ENCODE measurements at regions not wholly inside any gene's neighbourhood (a gene's known extent, or its start where the extent isn't known, plus 50 kb on each side); places are given as distances from the start of the nearest gene placed in this dataset.
"Not testable (repeated sequence)": the region's sequence is repeated elsewhere in the genome, so short reads cannot be mapped to it uniquely, and the experiment has no call there.

GRCh38 chr18:14943967-14944636 is 196.1 kb downstream of the ANKRD30B start:
- no peak overlapping the region for H3K9ac ChIP-seq (ENCODE audit: low read length)
- no peak overlapping the region for H3K4me2 ChIP-seq (ENCODE audit: low read depth, low read length, poor library complexity, severe bottlenecking)
- H3K27me3 ChIP-seq (ENCODE audit: low read length): no peaks in the 10 kb centered on the region
- DNase-seq: no peak
- no peaks in the 10 kb centered on the region for H3K36me3 ChIP-seq (ENCODE audit: insufficient read depth, low read length)
- no peaks in the 10 kb centered on the region for H3K79me2 ChIP-seq (ENCODE audit: low read length)
- no peaks in the 10 kb centered on the region for H3K9me2 ChIP-seq (replicated peaks; ENCODE audit: insufficient read depth, low read length)
- no peaks in the 10 kb centered on the region for H3K9me3 ChIP-seq (ENCODE audit: low read length)
- H2AFZ ChIP-seq (ENCODE audit: low read length): no peak overlapping the region
- no peaks in the 10 kb centered on the region; the same call in 1 of the 2 replicates for H3K4me1 ChIP-seq (ENCODE audit: low read length)
- no peak overlapping the region for H3K4me3 ChIP-seq (ENCODE audit: low read length)
- no peaks in the 10 kb centered on the region for H4K20me1 ChIP-seq (ENCODE audit: insufficient read depth, low read depth, low read length)
- no peak overlapping the region for H3K27ac ChIP-seq (ENCODE audit: low read length)

- Histone ChIP-seq H3K36me3 (ENCODE audit: insufficient read depth, low read length) (no peaks in the 10 kb centered on the region), H3K9me2 (replicated peaks; ENCODE audit: insufficient read depth, low read length) (no peaks in the 10 kb centered on the region), H2AFZ (ENCODE audit: low read length) (no peak overlapping the region), H3K9ac (ENCODE audit: low read length) (no peak overlapping the region), H3K79me2 (ENCODE audit: low read length) (no peaks in the 10 kb centered on the region), H3K4me2 (ENCODE audit: low read depth, low read length, poor library complexity, severe bottlenecking) (no peak overlapping the region), H3K27ac (ENCODE audit: low read length) (no peak overlapping the region), H3K27me3 (ENCODE audit: low read length) (no peaks in the 10 kb centered on the region), H4K20me1 (ENCODE audit: insufficient read depth, low read depth, low read length) (no peaks in the 10 kb centered on the region), H3K9me3 (ENCODE audit: low read length) (no peaks in the 10 kb centered on the region), H3K4me3 (ENCODE audit: low read length) (no peak overlapping the region), H3K4me1 (ENCODE audit: low read length) (no peaks in the 10 kb centered on the region; the same call in 1 of the 2 replicates)
- no peak for DNase-seq
These were observed 196.9 kb downstream of the ANKRD30B start for GRCh38 chr18:14944838-14945237.

GRCh38 chr18:14945286-14945685 is 197.3 kb downstream of the ANKRD30B start:
- H3K4me1 ChIP-seq (ENCODE audit: low read length): no peaks in the 10 kb centered on the region; the same call in 1 of the 2 replicates
- no peak overlapping the region for H3K9ac ChIP-seq (ENCODE audit: low read length)
- H3K79me2 ChIP-seq (ENCODE audit: low read length): no peaks in the 10 kb centered on the region
- no peaks in the 10 kb centered on the region for H3K36me3 ChIP-seq (ENCODE audit: insufficient read depth, low read length)
- no peak overlapping the region for H2AFZ ChIP-seq (ENCODE audit: low read length)
- H3K27ac ChIP-seq (ENCODE audit: low read length): no peak overlapping the region
- no peak for DNase-seq
- no peaks in the 10 kb centered on the region for H4K20me1 ChIP-seq (ENCODE audit: insufficient read depth, low read depth, low read length)
- no peaks in the 10 kb centered on the region for H3K9me2 ChIP-seq (replicated peaks; ENCODE audit: insufficient read depth, low read length)
- H3K4me2 ChIP-seq (ENCODE audit: low read depth, low read length, poor library complexity, severe bottlenecking): no peak overlapping the region
- no peaks in the 10 kb centered on the region for H3K27me3 ChIP-seq (ENCODE audit: low read length)
- no peak overlapping the region for H3K4me3 ChIP-seq (ENCODE audit: low read length)
- H3K9me3 ChIP-seq (ENCODE audit: low read length): no peaks in the 10 kb centered on the region

GRCh38 chr18:14945984-14946383 is 198.0 kb downstream of the ANKRD30B start:
- no peak overlapping the region for H3K9ac ChIP-seq (ENCODE audit: low read length)
- no peaks in the 10 kb centered on the region for H3K27me3 ChIP-seq (ENCODE audit: low read length)
- no peak for DNase-seq
- no peak overlapping the region for H2AFZ ChIP-seq (ENCODE audit: low read length)
- no peaks in the 10 kb centered on the region for H3K36me3 ChIP-seq (ENCODE audit: insufficient read depth, low read length)
- H3K79me2 ChIP-seq (ENCODE audit: low read length): no peaks in the 10 kb centered on the region
- no peaks in the 10 kb centered on the region for H3K4me1 ChIP-seq (ENCODE audit: low read length)
- no peaks in the 10 kb centered on the region for H4K20me1 ChIP-seq (ENCODE audit: insufficient read depth, low read depth, low read length)
- H3K4me3 ChIP-seq (ENCODE audit: low read length): no peak overlapping the region
- H3K4me2 ChIP-seq (ENCODE audit: low read depth, low read length, poor library complexity, severe bottlenecking): no peak overlapping the region
- H3K9me2 ChIP-seq (replicated peaks; ENCODE audit: insufficient read depth, low read length): no peaks in the 10 kb centered on the region
- H3K27ac ChIP-seq (ENCODE audit: low read length): no peak overlapping the region
- no peaks in the 10 kb centered on the region for H3K9me3 ChIP-seq (ENCODE audit: low read length)

- H3K27ac ChIP-seq (ENCODE audit: low read length); H4K20me1 ChIP-seq (ENCODE audit: insufficient read depth, low read depth, low read length); H3K36me3 ChIP-seq (ENCODE audit: insufficient read depth, low read length); H3K4me2 ChIP-seq (ENCODE audit: low read depth, low read length, poor library complexity, severe bottlenecking); H3K9me2 ChIP-seq (replicated peaks; ENCODE audit: insufficient read depth, low read length); H2AFZ ChIP-seq (ENCODE audit: low read length); H3K27me3 ChIP-seq (ENCODE audit: low read length); H3K79me2 ChIP-seq (ENCODE audit: low read length); H3K4me1 ChIP-seq (ENCODE audit: low read length); H3K4me3 ChIP-seq (ENCODE audit: low read length); DNase-seq; H3K9me3 ChIP-seq (ENCODE audit: low read length); H3K9ac ChIP-seq (ENCODE audit: low read length): not testable (repeated sequence)
These were observed 198.9 kb downstream of the ANKRD30B start for GRCh38 chr18:14946741-14947470.

GRCh38 chr18:14947482-14948162 is 199.7 kb downstream of the ANKRD30B start:
- Histone ChIP-seq H3K27me3 (ENCODE audit: low read length) (no peaks in the 10 kb centered on the region), H3K9ac (ENCODE audit: low read length) (no peak overlapping the region), H3K4me2 (ENCODE audit: low read depth, low read length, poor library complexity, severe bottlenecking) (no peak overlapping the region), H3K4me3 (ENCODE audit: low read length) (no peak overlapping the region), H3K36me3 (ENCODE audit: insufficient read depth, low read length) (no peaks in the 10 kb centered on the region), H3K79me2 (ENCODE audit: low read length) (no peaks in the 10 kb centered on the region), H3K9me3 (ENCODE audit: low read length) (no peaks in the 10 kb centered on the region), H3K4me1 (ENCODE audit: low read length) (no peaks in the 10 kb centered on the region), H2AFZ (ENCODE audit: low read length) (no peak overlapping the region), H4K20me1 (ENCODE audit: insufficient read depth, low read depth, low read length) (no peaks in the 10 kb centered on the region), H3K27ac (ENCODE audit: low read length) (no peak overlapping the region), H3K9me2 (replicated peaks; ENCODE audit: insufficient read depth, low read length) (no peaks in the 10 kb centered on the region)
- DNase-seq: no peak

GRCh38 chr18:14948163-14948540 is 200.2 kb downstream of the ANKRD30B start:
- H3K36me3 ChIP-seq (ENCODE audit: insufficient read depth, low read length): no peaks in the 10 kb centered on the region

More at GRCh38 chr18:14948163-14948540, 200.2 kb downstream of the ANKRD30B start:
- no peaks in the 10 kb centered on the region for H3K9me2 ChIP-seq (replicated peaks; ENCODE audit: insufficient read depth, low read length)
- no peak overlapping the region for H3K4me3 ChIP-seq (ENCODE audit: low read length)
- H3K4me2 ChIP-seq (ENCODE audit: low read depth, low read length, poor library complexity, severe bottlenecking): no peak overlapping the region
- DNase-seq: no peak
- H3K9ac ChIP-seq (ENCODE audit: low read length): no peak overlapping the region
- H3K4me1 ChIP-seq (ENCODE audit: low read length): no peaks in the 10 kb centered on the region
- H3K9me3 ChIP-seq (ENCODE audit: low read length): no peaks in the 10 kb centered on the region
- H3K79me2 ChIP-seq (ENCODE audit: low read length): no peaks in the 10 kb centered on the region
- no peak overlapping the region for H3K27ac ChIP-seq (ENCODE audit: low read length)
- H2AFZ ChIP-seq (ENCODE audit: low read length): no peak overlapping the region
- no peaks in the 10 kb centered on the region for H4K20me1 ChIP-seq (ENCODE audit: insufficient read depth, low read depth, low read length)
- no peaks in the 10 kb centered on the region for H3K27me3 ChIP-seq (ENCODE audit: low read length)
